ENCODE measurements at regions not wholly inside any gene's neighbourhood (a gene's known extent, or its start where the extent isn't known, plus 50 kb on each side); places are given as distances from the start of the nearest gene placed in this dataset.

GRCh38 chr2:180058993-180059392 lies 51.9 kb upstream of the CWC22 start:
- DNase-seq, result no peak
- ATAC-seq, result no peak

GRCh38 chr2:180057706-180058412 lies 50.8 kb upstream of the CWC22 start:
- DNase-seq (no peak), ATAC-seq (no peak)
